ENCODE measurements at regions not wholly inside any gene's neighbourhood (a gene's known extent, or its start where the extent isn't known, plus 50 kb on each side); places are given as distances from the start of the nearest gene placed in this dataset.

GRCh38 chr13:64311948-64312347 lies 2896.3 kb upstream of the PCDH20 start:
- Histone ChIP-seq H3K4me3 (ENCODE audit: low read depth, low read length) (no peak overlapping the region), H3K27me3 (ENCODE audit: control insufficient read depth, insufficient read depth, low read length) (no peaks in the 10 kb centered on the region), H3K27ac (ENCODE audit: low read depth, low read length) (no peak overlapping the region), H3K9me3 (ENCODE audit: control insufficient read depth, insufficient read depth, low read depth, low read length) (no peaks in the 10 kb centered on the region), H3K4me1 (ENCODE audit: control insufficient read depth, insufficient read depth, low read length) (no peaks in the 10 kb centered on the region), H3K36me3 (ENCODE audit: control insufficient read depth, insufficient read depth, low read length) (no peaks in the 10 kb centered on the region), H3K9ac (ENCODE audit: low read length) (no peak overlapping the region)

- no peaks in the 10 kb centered on the region for H3K36me3 ChIP-seq (ENCODE audit: control insufficient read depth, insufficient read depth, low read length)
- no peak overlapping the region for H3K4me3 ChIP-seq (ENCODE audit: low read depth, low read length)
- H3K27ac ChIP-seq (ENCODE audit: low read depth, low read length): no peak overlapping the region
- H3K4me1 ChIP-seq (ENCODE audit: control insufficient read depth, insufficient read depth, low read length): no peaks in the 10 kb centered on the region
- no peaks in the 10 kb centered on the region for H3K27me3 ChIP-seq (ENCODE audit: control insufficient read depth, insufficient read depth, low read length)
- no peaks in the 10 kb centered on the region for H3K9me3 ChIP-seq (ENCODE audit: control insufficient read depth, insufficient read depth, low read depth, low read length)
- H3K9ac ChIP-seq (ENCODE audit: low read length): no peak overlapping the region
These were observed 2895.5 kb upstream of the PCDH20 start for GRCh38 chr13:64311112-64311511.

DNA sequence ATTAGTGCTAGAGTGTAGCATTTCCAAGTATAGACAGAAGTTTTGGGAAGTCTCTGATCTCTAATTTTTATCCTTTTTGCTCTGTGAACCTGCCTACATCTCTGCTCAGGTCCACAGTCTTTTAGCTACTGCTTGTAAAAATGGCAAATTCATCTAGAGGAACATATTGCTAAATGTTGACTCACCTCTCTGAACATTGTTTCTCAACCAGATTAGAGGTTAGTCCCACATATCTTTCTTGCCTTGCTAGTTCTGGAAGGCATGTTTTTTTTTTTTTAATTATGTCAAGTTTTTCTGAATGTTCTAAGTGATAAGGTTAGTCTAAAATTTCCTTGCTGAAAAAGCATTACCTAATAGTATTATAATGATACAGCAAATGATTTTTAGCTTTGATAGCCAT lies 2889.6 kb upstream of the PCDH20 start:
- Histone ChIP-seq H3K4me3 (ENCODE audit: low read depth, low read length) (no peak overlapping the region), H3K9me3 (ENCODE audit: control insufficient read depth, insufficient read depth, low read depth, low read length) (no peaks in the 10 kb centered on the region), H3K27ac (ENCODE audit: low read depth, low read length) (no peak overlapping the region), H3K36me3 (ENCODE audit: control insufficient read depth, insufficient read depth, low read length) (no peaks in the 10 kb centered on the region), H3K4me1 (ENCODE audit: control insufficient read depth, insufficient read depth, low read length) (no peaks in the 10 kb centered on the region), H3K27me3 (ENCODE audit: control insufficient read depth, insufficient read depth, low read length) (no peaks in the 10 kb centered on the region), H3K9ac (ENCODE audit: low read length) (no peak overlapping the region)

DNA sequence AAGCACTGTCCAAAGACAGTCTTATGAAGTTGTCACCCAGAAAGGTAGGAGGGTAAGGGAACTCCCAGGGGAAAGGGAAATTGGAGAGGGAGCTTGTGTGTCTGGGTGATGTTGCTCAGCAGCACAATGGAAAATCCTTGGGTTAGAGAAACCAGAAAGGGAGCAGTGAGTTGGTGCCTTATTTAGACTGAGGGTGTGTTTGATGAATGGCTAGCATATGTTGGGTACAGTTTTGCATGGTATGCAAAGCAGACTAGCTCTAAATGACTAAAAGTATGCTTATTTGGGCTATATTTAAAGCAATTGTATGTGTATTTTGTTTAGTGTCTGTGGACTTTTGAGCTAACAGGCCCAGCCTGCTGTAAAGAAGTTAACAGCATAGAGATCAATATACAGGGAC lies 2884.6 kb upstream of the PCDH20 start:
- H3K27me3 ChIP-seq (ENCODE audit: control insufficient read depth, insufficient read depth, low read length): no peaks in the 10 kb centered on the region
- no peak overlapping the region for H3K4me3 ChIP-seq (ENCODE audit: low read depth, low read length)
- no peak overlapping the region for H3K9ac ChIP-seq (ENCODE audit: low read length)
- H3K9me3 ChIP-seq (ENCODE audit: control insufficient read depth, insufficient read depth, low read depth, low read length): no peaks in the 10 kb centered on the region
- H3K36me3 ChIP-seq (ENCODE audit: control insufficient read depth, insufficient read depth, low read length): no peaks in the 10 kb centered on the region
- H3K4me1 ChIP-seq (ENCODE audit: control insufficient read depth, insufficient read depth, low read length): no peaks in the 10 kb centered on the region
- no peak overlapping the region for H3K27ac ChIP-seq (ENCODE audit: low read depth, low read length)

- H3K4me1 ChIP-seq (ENCODE audit: control insufficient read depth, insufficient read depth, low read length): 0 out of 2 replicates have a peak, but pooled peaks cover 3% of the 10 kb centered on the region
- no peak overlapping the region for H3K27ac ChIP-seq (ENCODE audit: low read depth, low read length)
- H3K9ac ChIP-seq (ENCODE audit: low read length): no peak overlapping the region
- H3K36me3 ChIP-seq (ENCODE audit: control insufficient read depth, insufficient read depth, low read length): no peaks in the 10 kb centered on the region
- no peaks in the 10 kb centered on the region for H3K27me3 ChIP-seq (ENCODE audit: control insufficient read depth, insufficient read depth, low read length)
- H3K4me3 ChIP-seq (ENCODE audit: low read depth, low read length): no peak overlapping the region
- H3K9me3 ChIP-seq (ENCODE audit: control insufficient read depth, insufficient read depth, low read depth, low read length): no peaks in the 10 kb centered on the region
These were observed 2878.3 kb upstream of the PCDH20 start for GRCh38 chr13:64293923-64294322.

GRCh38 chr13:64289702-64290101 lies 2874.1 kb upstream of the PCDH20 start:
- Histone ChIP-seq H3K27me3 (ENCODE audit: control insufficient read depth, insufficient read depth, low read length) (no peaks in the 10 kb centered on the region), H3K27ac (ENCODE audit: low read depth, low read length) (no peak overlapping the region), H3K9me3 (ENCODE audit: control insufficient read depth, insufficient read depth, low read depth, low read length) (no peaks in the 10 kb centered on the region), H3K9ac (ENCODE audit: low read length) (no peak overlapping the region), H3K4me1 (ENCODE audit: control insufficient read depth, insufficient read depth, low read length) (0 out of 2 replicates have a peak, but pooled peaks cover 3% of the 10 kb centered on the region), H3K4me3 (ENCODE audit: low read depth, low read length) (no peak overlapping the region), H3K36me3 (ENCODE audit: control insufficient read depth, insufficient read depth, low read length) (no peaks in the 10 kb centered on the region)

- Histone ChIP-seq H3K4me1 (ENCODE audit: control insufficient read depth, insufficient read depth, low read length) (no peaks in the 10 kb centered on the region), H3K27ac (ENCODE audit: low read depth, low read length) (no peak overlapping the region), H3K9ac (ENCODE audit: low read length) (no peak overlapping the region), H3K9me3 (ENCODE audit: control insufficient read depth, insufficient read depth, low read depth, low read length) (no peaks in the 10 kb centered on the region), H3K36me3 (ENCODE audit: control insufficient read depth, insufficient read depth, low read length) (no peaks in the 10 kb centered on the region), H3K27me3 (ENCODE audit: control insufficient read depth, insufficient read depth, low read length) (no peaks in the 10 kb centered on the region), H3K4me3 (ENCODE audit: low read depth, low read length) (no peak overlapping the region)
These were observed 2868.3 kb upstream of the PCDH20 start for GRCh38 chr13:64283926-64284325.

GRCh38 chr13:64278493-64278892 lies 2862.8 kb upstream of the PCDH20 start:
- Histone ChIP-seq H3K4me3 (ENCODE audit: low read depth, low read length) (no peak overlapping the region), H3K4me1 (ENCODE audit: control insufficient read depth, insufficient read depth, low read length) (no peaks in the 10 kb centered on the region), H3K36me3 (ENCODE audit: control insufficient read depth, insufficient read depth, low read length) (no peaks in the 10 kb centered on the region), H3K9ac (ENCODE audit: low read length) (no peak overlapping the region), H3K27ac (ENCODE audit: low read depth, low read length) (no peak overlapping the region), H3K27me3 (ENCODE audit: control insufficient read depth, insufficient read depth, low read length) (no peaks in the 10 kb centered on the region), H3K9me3 (ENCODE audit: control insufficient read depth, insufficient read depth, low read depth, low read length) (peaks cover 7% of the 10 kb centered on the region; the same call in 1 of the 2 replicates)

- Histone ChIP-seq H3K27ac (ENCODE audit: low read depth, low read length) (no peak overlapping the region), H3K9me3 (ENCODE audit: control insufficient read depth, insufficient read depth, low read depth, low read length) (peaks cover 7% of the 10 kb centered on the region; the same call in 1 of the 2 replicates), H3K36me3 (ENCODE audit: control insufficient read depth, insufficient read depth, low read length) (no peaks in the 10 kb centered on the region), H3K4me3 (ENCODE audit: low read depth, low read length) (no peak overlapping the region), H3K9ac (ENCODE audit: low read length) (no peak overlapping the region), H3K27me3 (ENCODE audit: control insufficient read depth, insufficient read depth, low read length) (no peaks in the 10 kb centered on the region), H3K4me1 (ENCODE audit: control insufficient read depth, insufficient read depth, low read length) (no peaks in the 10 kb centered on the region)
These were observed 2861.4 kb upstream of the PCDH20 start for GRCh38 chr13:64277097-64277496.

DNA sequence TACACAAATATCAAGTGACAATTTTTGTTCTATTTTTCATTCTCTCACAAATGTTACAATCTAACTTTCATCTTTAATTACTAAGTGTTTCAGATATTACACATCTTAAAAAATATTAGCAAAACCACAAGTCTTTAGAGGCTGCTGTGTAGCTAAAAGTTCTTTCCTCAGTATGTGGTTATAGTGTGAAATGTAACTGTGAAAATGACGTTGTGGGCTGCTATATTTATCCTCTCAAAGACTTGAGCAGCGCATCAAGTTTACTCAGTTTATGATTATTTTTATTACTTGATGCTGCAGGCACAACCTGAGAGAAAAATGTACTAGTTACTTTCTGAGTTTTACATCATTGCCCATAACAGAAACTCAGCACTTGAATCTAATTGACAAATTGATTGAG lies 2860.6 kb upstream of the PCDH20 start:
- H3K27me3 ChIP-seq (ENCODE audit: control insufficient read depth, insufficient read depth, low read length): no peaks in the 10 kb centered on the region
- no peaks in the 10 kb centered on the region for H3K4me1 ChIP-seq (ENCODE audit: control insufficient read depth, insufficient read depth, low read length)
- H3K36me3 ChIP-seq (ENCODE audit: control insufficient read depth, insufficient read depth, low read length): no peaks in the 10 kb centered on the region
- peaks cover 7% of the 10 kb centered on the region; the same call in 1 of the 2 replicates for H3K9me3 ChIP-seq (ENCODE audit: control insufficient read depth, insufficient read depth, low read depth, low read length)
- H3K9ac ChIP-seq (ENCODE audit: low read length): no peak overlapping the region
- no peak overlapping the region for H3K27ac ChIP-seq (ENCODE audit: low read depth, low read length)
- H3K4me3 ChIP-seq (ENCODE audit: low read depth, low read length): no peak overlapping the region

GRCh38 chr13:64274481-64275217 lies 2859.0 kb upstream of the PCDH20 start:
- H3K9me3 ChIP-seq (ENCODE audit: control insufficient read depth, insufficient read depth, low read depth, low read length): peaks cover 7% of the 10 kb centered on the region; the same call in 1 of the 2 replicates
- no peak overlapping the region for H3K9ac ChIP-seq (ENCODE audit: low read length)
- no peak overlapping the region for H3K4me3 ChIP-seq (ENCODE audit: low read depth, low read length)
- no peaks in the 10 kb centered on the region for H3K27me3 ChIP-seq (ENCODE audit: control insufficient read depth, insufficient read depth, low read length)
- no peaks in the 10 kb centered on the region for H3K36me3 ChIP-seq (ENCODE audit: control insufficient read depth, insufficient read depth, low read length)
- no peak overlapping the region for H3K27ac ChIP-seq (ENCODE audit: low read depth, low read length)
- H3K4me1 ChIP-seq (ENCODE audit: control insufficient read depth, insufficient read depth, low read length): no peaks in the 10 kb centered on the region
